HEK293 (cell line): ENCODE measurements at regions not wholly inside any gene's neighbourhood (a gene's known extent, or its start where the extent isn't known, plus 50 kb on each side); places are given as distances from the start of the nearest gene placed in this dataset.

ENCODE experiments used
- CTCF ChIA-PET: fragments of 350-600 bp; formaldehyde crosslinking; extraction: SDS; loops from one replicate; lab custom pipeline; 2021; ENCODE audit warnings: antibody characterized with exemption; lab: Yijun Ruan, JAX
- POLR2A ChIA-PET: fragments of 300-600 bp; formaldehyde crosslinking; extraction: SDS; loops from one replicate; lab custom pipeline; 2020; ENCODE audit warnings: antibody characterized with exemption, inconsistent platforms; lab: Yijun Ruan, JAX
- H3K27ac ChIP-seq: fragments of 200-500 bp; sonication (Bioruptor generic); 2 replicates; pipeline ENCODE4 v1.5.1; 2014; ENCODE audit warnings: low read depth, low read length, control low read depth, inconsistent platforms; ENCODE audit errors: extremely low read depth
- H3K36me3 ChIP-seq, 2 experiments: fragments of 200-500 bp in 1 of 2; sonication (Bioruptor generic) in 1 of 2; 1 replicate in 1 of 2; 2 replicates in 1 of 2; pipeline ENCODE4 v1.5.1; 2014 to 2017; ENCODE audit warnings: inconsistent platforms in 2 of 2, low read length in 2 of 2; ENCODE audit not compliant: control insufficient read depth in 2 of 2, insufficient read depth in 1 of 2
- H3K4me1 ChIP-seq: fragments of 200-500 bp; sonication (Bioruptor generic); 2 replicates; pipeline ENCODE4 v1.5.1; 2014; ENCODE audit warnings: mild to moderate bottlenecking, low read length, inconsistent platforms; ENCODE audit not compliant: control insufficient read depth, insufficient read depth
- H3K4me3 ChIP-seq: 2 replicates; pipeline ENCODE4 v1.5.1; 2011; ENCODE audit warnings: low read depth, mild to moderate bottlenecking, control low read depth, low read length, moderate library complexity
- H3K9me3 ChIP-seq: fragments of 200-500 bp; sonication (Bioruptor generic); 2 replicates; pipeline ENCODE4 v1.5.1; 2014; ENCODE audit warnings: low read depth, low read length, inconsistent platforms; ENCODE audit not compliant: control insufficient read depth, insufficient read depth
- HOXC10 ChIP-seq: sonication (generic); formaldehyde crosslinking; IDR thresholded peaks from 2 replicates; pipeline ENCODE4 v1.8.1; 2023; ENCODE audit warnings: mild to moderate bottlenecking, missing genetic modification reagents
- MEIS1 ChIP-seq: sonication (generic); formaldehyde crosslinking; IDR thresholded peaks from 2 replicates; pipeline ENCODE4 v1.8.1; 2022; ENCODE audit warnings: missing genetic modification reagents, mild to moderate bottlenecking, borderline replicate concordance
- OSR2 ChIP-seq: fragments of 450-650 bp; formaldehyde crosslinking; IDR thresholded peaks from 2 replicates; pipeline ENCODE4 v1.5.1; 2016; ENCODE audit warnings: missing biosample characterization, missing genetic modification characterization
- REPIN1 ChIP-seq: fragments of 450-650 bp; formaldehyde crosslinking; IDR thresholded peaks from 2 replicates; pipeline ENCODE4 v1.5.1; 2017; ENCODE audit warnings: missing biosample characterization, missing genetic modification characterization, low read depth
- ZBTB20 ChIP-seq: fragments of 450-650 bp; formaldehyde crosslinking; IDR thresholded peaks from 2 replicates; pipeline ENCODE4 v1.5.1; 2016; ENCODE audit warnings: missing biosample characterization, missing genetic modification characterization
- ZBTB7A ChIP-seq: fragments of 450-650 bp; formaldehyde crosslinking; IDR thresholded peaks from 2 replicates; pipeline ENCODE4 v1.5.1; 2016; ENCODE audit warnings: low read depth, missing biosample characterization, missing genetic modification characterization
- ZFP3 ChIP-seq: fragments of 450-650 bp; formaldehyde crosslinking; IDR thresholded peaks from 2 replicates; pipeline ENCODE4 v1.5.1; 2016; ENCODE audit warnings: low read depth, missing biosample characterization, missing genetic modification characterization
- ZNF157 ChIP-seq: fragments of 450-650 bp; formaldehyde crosslinking; IDR thresholded peaks from 2 replicates; pipeline ENCODE4 v1.5.1; 2016; ENCODE audit warnings: missing biosample characterization, missing genetic modification characterization
- ZNF16 ChIP-seq: fragments of 450-650 bp; formaldehyde crosslinking; IDR thresholded peaks from 2 replicates; pipeline ENCODE4 v1.5.1; 2016; ENCODE audit warnings: low read depth, missing biosample characterization, missing genetic modification characterization
- ZNF211 ChIP-seq: fragments of 450-650 bp; formaldehyde crosslinking; IDR thresholded peaks from 2 replicates; pipeline ENCODE4 v1.5.1; 2016; ENCODE audit warnings: low read depth, missing biosample characterization, missing genetic modification characterization
- ZNF302 ChIP-seq: fragments of 450-650 bp; formaldehyde crosslinking; IDR thresholded peaks from 2 replicates; pipeline ENCODE4 v1.5.1; 2016; ENCODE audit warnings: missing biosample characterization, missing genetic modification characterization, low read depth
- ZNF341 ChIP-seq: fragments of 450-650 bp; formaldehyde crosslinking; IDR thresholded peaks from 2 replicates; pipeline ENCODE4; 2016; ENCODE audit warnings: low read depth, missing biosample characterization, missing genetic modification characterization
- ZNF350 ChIP-seq: fragments of 450-650 bp; formaldehyde crosslinking; IDR thresholded peaks from 2 replicates; pipeline ENCODE4 v1.5.0; 2017; ENCODE audit warnings: missing biosample characterization, mild to moderate bottlenecking, missing genetic modification characterization
- ZNF473 ChIP-seq: fragments of 450-650 bp; formaldehyde crosslinking; IDR thresholded peaks from 2 replicates; pipeline ENCODE4 v1.5.1; 2017; ENCODE audit warnings: missing biosample characterization, missing genetic modification characterization
- ZNF501 ChIP-seq: fragments of 450-650 bp; formaldehyde crosslinking; IDR thresholded peaks from 2 replicates; pipeline ENCODE4 v1.5.1; 2016; ENCODE audit warnings: missing biosample characterization, missing genetic modification characterization
- ZNF529 ChIP-seq: fragments of 450-650 bp; formaldehyde crosslinking; IDR thresholded peaks from 2 replicates; pipeline ENCODE4 v1.5.1; 2017; ENCODE audit warnings: missing genetic modification characterization, missing biosample characterization; ENCODE audit not compliant: insufficient replicate concordance
- ZNF544 ChIP-seq: fragments of 450-650 bp; formaldehyde crosslinking; IDR thresholded peaks from 2 replicates; pipeline ENCODE4 v1.5.0; 2017; ENCODE audit warnings: missing biosample characterization, missing genetic modification characterization
- ZNF561 ChIP-seq: fragments of 450-650 bp; IDR thresholded peaks from 2 replicates; pipeline ENCODE4 v1.5.1; 2018; ENCODE audit warnings: missing biosample characterization, missing genetic modification characterization, borderline replicate concordance
- ZNF747 ChIP-seq: fragments of 450-650 bp; formaldehyde crosslinking; IDR thresholded peaks from 2 replicates; pipeline ENCODE4 v1.5.1; 2016; ENCODE audit warnings: missing biosample characterization, missing genetic modification characterization
- ZNF777 ChIP-seq: fragments of 450-650 bp; formaldehyde crosslinking; IDR thresholded peaks from 2 replicates; pipeline ENCODE4 v1.5.1; 2017; ENCODE audit warnings: missing biosample characterization, missing genetic modification characterization, borderline replicate concordance
- TF ChIP-seq, protein P1 (sequence below): fragments of 450-650 bp; formaldehyde crosslinking; IDR thresholded peaks from 2 replicates; pipeline ENCODE4 v1.5.1; 2016; ENCODE audit warnings: missing biosample characterization, missing genetic modification characterization, borderline replicate concordance
- TF ChIP-seq, protein P2 (sequence below): fragments of 450-650 bp; formaldehyde crosslinking; IDR thresholded peaks from 2 replicates; pipeline ENCODE4 v1.5.1; 2016; ENCODE audit warnings: missing biosample characterization, missing genetic modification characterization
- TF ChIP-seq, protein P3 (sequence below): fragments of 450-650 bp; formaldehyde crosslinking; IDR thresholded peaks from 2 replicates; pipeline ENCODE4 v1.5.1; 2017; ENCODE audit warnings: missing biosample characterization, missing genetic modification characterization

DNA sequence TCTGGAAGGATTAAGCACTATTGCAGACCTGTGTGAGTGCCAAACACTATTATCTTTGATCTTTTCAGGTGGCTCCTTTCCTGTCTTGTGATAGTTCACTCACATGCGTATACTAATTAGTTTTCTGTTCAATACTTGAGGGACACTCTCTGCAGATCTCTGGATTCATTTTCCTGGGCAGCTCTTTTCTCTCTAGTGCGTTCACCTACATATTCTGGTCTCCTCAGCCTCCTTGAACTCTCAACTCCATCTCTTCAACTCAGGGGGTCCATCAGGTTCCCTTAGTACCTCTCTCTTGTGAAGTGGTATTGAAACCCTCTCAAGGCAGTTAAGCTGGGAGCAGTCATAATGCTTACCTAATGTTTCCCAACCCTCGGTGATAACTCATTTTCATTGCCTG lies 1218.1 kb upstream of the MAP3K7 start (continued):
- TF ChIP-seq OSR2 (tag by site-specific recombination): no peak
- no peak for TF ChIP-seq ZNF777 (tag by site-specific recombination)
- no peak for TF ChIP-seq ZNF544 (tag by site-specific recombination)
- TF ChIP-seq, protein P1, sequence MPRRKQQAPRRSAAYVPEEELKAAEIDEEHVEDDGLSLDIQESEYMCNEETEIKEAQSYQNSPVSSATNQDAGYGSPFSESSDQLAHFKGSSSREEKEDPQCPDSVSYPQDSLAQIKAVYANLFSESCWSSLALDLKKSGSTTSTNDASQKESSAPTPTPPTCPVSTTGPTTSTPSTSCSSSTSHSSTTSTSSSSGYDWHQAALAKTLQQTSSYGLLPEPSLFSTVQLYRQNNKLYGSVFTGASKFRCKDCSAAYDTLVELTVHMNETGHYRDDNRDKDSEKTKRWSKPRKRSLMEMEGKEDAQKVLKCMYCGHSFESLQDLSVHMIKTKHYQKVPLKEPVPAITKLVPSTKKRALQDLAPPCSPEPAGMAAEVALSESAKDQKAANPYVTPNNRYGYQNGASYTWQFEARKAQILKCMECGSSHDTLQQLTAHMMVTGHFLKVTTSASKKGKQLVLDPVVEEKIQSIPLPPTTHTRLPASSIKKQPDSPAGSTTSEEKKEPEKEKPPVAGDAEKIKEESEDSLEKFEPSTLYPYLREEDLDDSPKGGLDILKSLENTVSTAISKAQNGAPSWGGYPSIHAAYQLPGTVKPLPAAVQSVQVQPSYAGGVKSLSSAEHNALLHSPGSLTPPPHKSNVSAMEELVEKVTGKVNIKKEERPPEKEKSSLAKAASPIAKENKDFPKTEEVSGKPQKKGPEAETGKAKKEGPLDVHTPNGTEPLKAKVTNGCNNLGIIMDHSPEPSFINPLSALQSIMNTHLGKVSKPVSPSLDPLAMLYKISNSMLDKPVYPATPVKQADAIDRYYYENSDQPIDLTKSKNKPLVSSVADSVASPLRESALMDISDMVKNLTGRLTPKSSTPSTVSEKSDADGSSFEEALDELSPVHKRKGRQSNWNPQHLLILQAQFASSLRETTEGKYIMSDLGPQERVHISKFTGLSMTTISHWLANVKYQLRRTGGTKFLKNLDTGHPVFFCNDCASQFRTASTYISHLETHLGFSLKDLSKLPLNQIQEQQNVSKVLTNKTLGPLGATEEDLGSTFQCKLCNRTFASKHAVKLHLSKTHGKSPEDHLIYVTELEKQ (tag by site-specific recombination): no peak
- no peak for TF ChIP-seq ZNF501
- TF ChIP-seq, protein P2, sequence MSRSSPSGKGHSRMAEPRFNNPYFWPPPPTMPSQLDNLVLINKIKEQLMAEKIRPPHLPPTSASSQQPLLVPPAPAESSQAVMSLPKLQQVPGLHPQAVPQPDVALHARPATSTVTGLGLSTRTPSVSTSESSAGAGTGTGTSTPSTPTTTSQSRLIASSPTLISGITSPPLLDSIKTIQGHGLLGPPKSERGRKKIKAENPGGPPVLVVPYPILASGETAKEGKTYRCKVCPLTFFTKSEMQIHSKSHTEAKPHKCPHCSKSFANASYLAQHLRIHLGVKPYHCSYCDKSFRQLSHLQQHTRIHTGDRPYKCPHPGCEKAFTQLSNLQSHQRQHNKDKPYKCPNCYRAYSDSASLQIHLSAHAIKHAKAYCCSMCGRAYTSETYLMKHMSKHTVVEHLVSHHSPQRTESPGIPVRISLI (tag by site-specific recombination): no peak
- no peak for TF ChIP-seq ZNF211
- no peak for TF ChIP-seq ZNF350

DNA sequence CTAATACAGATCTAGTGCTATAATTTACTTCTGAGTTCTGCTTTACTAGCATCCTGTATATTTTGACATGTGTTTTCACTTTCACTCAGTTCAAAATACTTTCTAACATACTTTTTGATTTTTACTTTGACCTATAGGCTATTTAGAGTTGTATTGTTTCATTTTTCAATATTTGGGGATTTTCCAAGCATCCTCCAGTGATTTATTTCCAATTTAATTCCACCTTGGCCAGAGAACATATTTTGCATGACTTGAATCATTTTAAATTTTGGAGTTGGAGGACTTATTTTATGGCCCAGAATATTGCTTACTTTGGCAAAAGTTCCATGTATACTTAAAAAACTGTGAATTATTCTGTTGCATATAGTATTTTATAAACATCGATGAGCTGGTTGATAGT lies 1215.6 kb upstream of the MAP3K7 start:
- ChIA-PET CTCF (no interaction called here), POLR2A (no interaction called here)
- no peaks in the 10 kb centered on the region for H3K9me3 ChIP-seq
- no peak overlapping the region for H3K4me3 ChIP-seq
- TF ChIP-seq ZNF473 (tag by site-specific recombination) (no peak), ZNF747 (tag by site-specific recombination) (no peak), ZNF211 (no peak), ZNF302 (tag by site-specific recombination) (no peak), REPIN1 (tag by site-specific recombination) (no peak), ZFP3 (no peak), ZNF341 (tag by site-specific recombination) (no peak), HOXC10 (no peak), ZNF157 (tag by site-specific recombination) (no peak), MEIS1 (CRISPR knock-in tag) (no peak), ZBTB7A (tag by site-specific recombination) (no peak), ZBTB20 (no peak), ZNF561 (no peak), ZNF16 (tag by site-specific recombination) (no peak), ZNF529 (tag by site-specific recombination) (no peak)
- TF ChIP-seq, protein P3, sequence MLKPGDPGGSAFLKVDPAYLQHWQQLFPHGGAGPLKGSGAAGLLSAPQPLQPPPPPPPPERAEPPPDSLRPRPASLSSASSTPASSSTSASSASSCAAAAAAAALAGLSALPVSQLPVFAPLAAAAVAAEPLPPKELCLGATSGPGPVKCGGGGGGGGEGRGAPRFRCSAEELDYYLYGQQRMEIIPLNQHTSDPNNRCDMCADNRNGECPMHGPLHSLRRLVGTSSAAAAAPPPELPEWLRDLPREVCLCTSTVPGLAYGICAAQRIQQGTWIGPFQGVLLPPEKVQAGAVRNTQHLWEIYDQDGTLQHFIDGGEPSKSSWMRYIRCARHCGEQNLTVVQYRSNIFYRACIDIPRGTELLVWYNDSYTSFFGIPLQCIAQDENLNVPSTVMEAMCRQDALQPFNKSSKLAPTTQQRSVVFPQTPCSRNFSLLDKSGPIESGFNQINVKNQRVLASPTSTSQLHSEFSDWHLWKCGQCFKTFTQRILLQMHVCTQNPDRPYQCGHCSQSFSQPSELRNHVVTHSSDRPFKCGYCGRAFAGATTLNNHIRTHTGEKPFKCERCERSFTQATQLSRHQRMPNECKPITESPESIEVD (tag by site-specific recombination): no peak
- no peak overlapping the region for H3K27ac ChIP-seq
- H3K4me1 ChIP-seq: no peaks in the 10 kb centered on the region
- no peaks in the 10 kb centered on the region for H3K36me3 ChIP-seq
